ENCODE measurements at regions not wholly inside any gene's neighbourhood (a gene's known extent, or its start where the extent isn't known, plus 50 kb on each side); places are given as distances from the start of the nearest gene placed in this dataset.
"Not testable (repeated sequence)": the region's sequence is repeated elsewhere in the genome, so short reads cannot be mapped to it uniquely, and the experiment has no call there.

DNA sequence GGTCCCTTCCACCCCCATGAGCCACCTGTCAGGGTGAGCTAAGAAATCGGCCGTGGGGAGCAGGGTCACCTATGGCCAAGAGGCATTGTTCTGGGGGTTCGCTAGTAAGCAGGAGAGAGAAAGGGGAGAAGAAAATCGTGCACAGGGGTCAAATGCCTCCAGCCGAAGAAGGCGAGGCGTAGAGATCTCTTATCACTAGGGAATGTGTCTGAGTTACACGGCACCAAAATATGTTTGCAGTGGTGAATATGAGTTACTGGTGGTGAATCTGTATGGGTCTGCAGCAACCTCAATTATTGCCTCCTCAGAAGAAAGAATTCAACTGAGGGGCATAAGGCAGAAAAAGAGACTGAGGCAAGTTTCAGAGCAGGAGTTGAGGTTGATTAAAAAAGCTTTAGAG lies 54.2 kb upstream of the RABGAP1L start:
- no peak for DNase-seq (ENCODE audit: low read depth)
- Histone ChIP-seq H3K9ac (ENCODE audit: low read length) (no peak overlapping the region), H3K36me3 (ENCODE audit: control insufficient read depth, insufficient read depth, low read length, severe bottlenecking) (no peaks in the 10 kb centered on the region), H3K27me3 (replicated peaks; ENCODE audit: control insufficient read depth, insufficient read depth, low read length) (no peaks in the 10 kb centered on the region), H3K4me1 (ENCODE audit: control insufficient read depth, insufficient read depth, low read length) (no peaks in the 10 kb centered on the region), H3K9me3 (ENCODE audit: control insufficient read depth, low read length) (no peaks in the 10 kb centered on the region), H3K4me3 (ENCODE audit: low read length) (no peak overlapping the region)

- Histone ChIP-seq H3K4me1 (ENCODE audit: control insufficient read depth, insufficient read depth, low read length) (no peaks in the 10 kb centered on the region), H3K9ac (ENCODE audit: low read length) (no peak overlapping the region), H3K27me3 (replicated peaks; ENCODE audit: control insufficient read depth, insufficient read depth, low read length) (no peaks in the 10 kb centered on the region)
Measured at GRCh38 chr1:174103766-174104165, 55.6 kb upstream of the RABGAP1L start.

DNA sequence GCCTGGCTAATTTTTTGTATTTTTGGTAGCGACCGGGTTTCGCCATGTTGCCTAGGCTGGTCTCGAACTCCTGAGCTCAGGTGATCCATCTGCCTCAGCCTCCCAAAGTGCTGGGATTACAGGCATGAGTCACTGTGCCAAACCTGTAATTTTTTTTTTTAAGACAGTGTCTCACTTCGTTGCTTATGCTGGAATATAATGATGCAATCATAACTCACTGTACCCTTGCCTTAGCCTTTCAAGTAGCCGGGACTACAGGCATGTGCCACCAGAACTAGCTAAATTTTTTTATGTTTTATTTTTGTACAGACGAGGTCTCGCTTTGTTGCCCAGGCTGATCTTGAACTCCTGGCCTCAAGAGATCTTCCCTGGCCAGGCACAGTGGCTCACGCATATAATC lies 57.3 kb upstream of the RABGAP1L start:
- H3K4me3 ChIP-seq (ENCODE audit: low read length); H3K4me1 ChIP-seq (ENCODE audit: control insufficient read depth, insufficient read depth, low read length); H3K9ac ChIP-seq (ENCODE audit: low read length); H3K9me3 ChIP-seq (ENCODE audit: control insufficient read depth, low read length); H3K36me3 ChIP-seq (ENCODE audit: control insufficient read depth, insufficient read depth, low read length, severe bottlenecking); H3K27me3 ChIP-seq (replicated peaks; ENCODE audit: control insufficient read depth, insufficient read depth, low read length); DNase-seq (ENCODE audit: low read depth): not testable (repeated sequence)

More at GRCh38 chr1:174103766-174104165, 55.6 kb upstream of the RABGAP1L start:
- Histone ChIP-seq H3K9me3 (ENCODE audit: control insufficient read depth, low read length) (no peaks in the 10 kb centered on the region), H3K36me3 (ENCODE audit: control insufficient read depth, insufficient read depth, low read length, severe bottlenecking) (no peaks in the 10 kb centered on the region), H3K4me3 (ENCODE audit: low read length) (no peak overlapping the region)
- DNase-seq (ENCODE audit: low read depth) = no peak

DNA sequence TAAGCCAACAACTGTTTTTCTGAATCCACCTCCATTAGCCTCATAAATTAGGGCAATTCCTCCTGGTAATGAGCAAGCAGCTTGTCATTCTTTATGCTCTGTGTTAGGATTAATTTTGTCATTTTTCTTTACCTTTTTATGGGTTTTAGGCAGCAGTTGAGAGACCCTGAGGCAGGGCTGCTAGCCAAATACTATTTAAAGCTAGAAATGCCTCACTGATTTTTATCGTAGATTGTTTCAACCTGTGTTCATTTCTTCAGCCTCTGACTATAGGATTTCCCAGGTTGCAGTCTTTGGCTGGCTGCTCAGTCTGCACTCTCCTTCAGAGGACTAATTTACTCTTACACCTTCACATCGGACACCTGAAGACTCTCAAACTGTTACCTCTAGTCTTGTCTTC lies 61.9 kb upstream of the RABGAP1L start:
- H3K27me3 ChIP-seq (replicated peaks; ENCODE audit: control insufficient read depth, insufficient read depth, low read length) = peaks cover 5% of the 10 kb centered on the region
- no peaks in the 10 kb centered on the region for H3K36me3 ChIP-seq (ENCODE audit: control insufficient read depth, insufficient read depth, low read length, severe bottlenecking)
- H3K9me3 ChIP-seq (ENCODE audit: control insufficient read depth, low read length) = no peaks in the 10 kb centered on the region
- H3K9ac ChIP-seq (ENCODE audit: low read length) = no peak overlapping the region
- H3K4me1 ChIP-seq (ENCODE audit: control insufficient read depth, insufficient read depth, low read length) = no peaks in the 10 kb centered on the region
- DNase-seq (ENCODE audit: low read depth) = no peak
- H3K4me3 ChIP-seq (ENCODE audit: low read length) = no peak overlapping the region

DNA sequence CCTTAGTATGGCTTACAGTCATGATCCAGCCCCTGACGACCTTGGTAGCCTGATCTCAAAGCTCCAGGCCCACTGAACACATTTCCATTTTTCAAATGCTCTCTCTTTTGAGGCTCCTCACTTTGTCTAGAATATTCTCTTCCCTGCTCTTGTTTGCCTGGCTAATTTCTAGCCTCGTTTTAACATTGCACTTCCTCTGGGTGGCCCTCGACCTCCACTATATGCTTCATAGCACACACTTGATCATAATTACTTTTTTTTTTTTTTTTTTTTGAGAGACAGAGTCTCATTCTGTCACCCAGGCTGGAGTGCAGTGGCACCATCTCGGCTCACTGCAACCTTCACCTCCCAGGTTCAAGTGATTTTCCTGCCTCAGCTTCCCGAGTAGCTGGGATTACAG lies 65.5 kb upstream of the RABGAP1L start:
- DNase-seq (ENCODE audit: low read depth) = peak; percentile 26
- H3K4me1 ChIP-seq (ENCODE audit: control insufficient read depth, insufficient read depth, low read length); H3K9ac ChIP-seq (ENCODE audit: low read length); H3K27me3 ChIP-seq (replicated peaks; ENCODE audit: control insufficient read depth, insufficient read depth, low read length); H3K4me3 ChIP-seq (ENCODE audit: low read length); H3K9me3 ChIP-seq (ENCODE audit: control insufficient read depth, low read length); H3K36me3 ChIP-seq (ENCODE audit: control insufficient read depth, insufficient read depth, low read length, severe bottlenecking): not testable (repeated sequence)

DNA sequence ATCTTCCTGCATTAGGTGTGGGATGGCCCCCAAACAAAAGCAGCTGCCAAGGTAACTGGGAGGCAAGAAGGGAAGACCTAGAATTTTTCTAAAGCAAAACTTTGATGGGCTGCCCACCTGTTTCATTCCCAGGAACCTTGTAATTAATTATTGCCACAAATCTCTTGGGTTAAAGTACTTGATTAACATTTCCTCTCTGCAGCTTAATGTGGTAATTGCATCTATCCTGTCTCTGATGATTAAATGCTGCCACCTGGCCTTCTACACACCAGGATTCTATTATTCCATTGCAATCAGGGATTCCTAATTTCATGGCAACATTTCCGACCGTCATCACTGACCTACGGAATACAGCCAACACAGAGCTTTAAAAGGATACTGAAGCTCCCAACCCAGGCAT lies 68.3 kb upstream of the RC3H1 start:
- Histone ChIP-seq H3K4me3 (ENCODE audit: low read length) (no peak overlapping the region), H3K27me3 (replicated peaks; ENCODE audit: control insufficient read depth, insufficient read depth, low read length) (peaks cover 3% of the 10 kb centered on the region), H3K36me3 (ENCODE audit: control insufficient read depth, insufficient read depth, low read length, severe bottlenecking) (no peaks in the 10 kb centered on the region), H3K4me1 (ENCODE audit: control insufficient read depth, insufficient read depth, low read length) (no peaks in the 10 kb centered on the region), H3K9me3 (ENCODE audit: control insufficient read depth, low read length) (peaks cover 13% of the 10 kb centered on the region), H3K9ac (ENCODE audit: low read length) (no peak overlapping the region)
- DNase-seq (ENCODE audit: low read depth) = no peak

DNA sequence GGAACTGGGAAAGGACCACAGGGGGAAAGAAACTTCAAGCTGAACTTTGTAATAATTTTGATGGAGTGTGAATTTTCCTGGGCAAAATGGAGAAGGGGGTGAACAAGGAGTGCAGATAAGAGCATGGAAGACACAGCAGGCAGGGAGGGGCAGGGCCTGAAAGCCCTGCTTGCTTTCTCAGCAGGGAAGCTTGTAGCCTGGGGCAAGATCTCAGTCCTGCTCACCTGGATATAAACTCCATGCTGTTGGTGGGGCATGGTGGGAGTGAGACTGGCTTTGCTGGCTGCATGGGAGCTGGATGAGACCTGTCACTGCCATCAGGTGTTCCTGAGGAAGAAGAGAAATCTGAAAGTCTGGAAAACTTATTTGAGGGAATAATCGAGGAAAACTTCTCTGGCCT lies 58.7 kb upstream of the RC3H1 start:
- Histone ChIP-seq H3K9me3 (ENCODE audit: control insufficient read depth, low read length) (peaks cover 8% of the 10 kb centered on the region), H3K27me3 (replicated peaks; ENCODE audit: control insufficient read depth, insufficient read depth, low read length) (no peaks in the 10 kb centered on the region), H3K9ac (ENCODE audit: low read length) (no peak overlapping the region), H3K4me1 (ENCODE audit: control insufficient read depth, insufficient read depth, low read length) (peaks cover 7% of the 10 kb centered on the region), H3K4me3 (ENCODE audit: low read length) (no peak overlapping the region), H3K36me3 (ENCODE audit: control insufficient read depth, insufficient read depth, low read length, severe bottlenecking) (no peaks in the 10 kb centered on the region)
- DNase-seq (ENCODE audit: low read depth) = no peak

DNA sequence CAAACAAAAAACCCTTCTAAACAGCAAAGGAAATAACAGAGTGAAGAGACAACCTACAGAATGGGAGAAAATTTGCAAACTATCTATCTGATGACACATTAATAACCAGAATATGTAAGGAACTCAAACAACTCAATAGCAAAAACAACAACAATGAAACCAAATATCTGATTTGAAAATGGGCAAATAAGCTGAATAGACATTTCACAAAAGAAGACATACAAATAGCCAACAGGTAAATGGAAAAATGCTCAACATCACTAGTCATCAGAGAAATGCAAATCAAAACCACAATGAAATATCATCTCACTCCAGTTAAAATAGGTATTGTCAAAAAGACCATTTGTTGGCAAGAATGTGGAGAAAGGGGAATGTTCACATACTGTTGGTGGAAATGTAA lies 57.6 kb upstream of the RC3H1 start:
- Histone ChIP-seq H3K36me3 (ENCODE audit: control insufficient read depth, insufficient read depth, low read length, severe bottlenecking) (no peaks in the 10 kb centered on the region), H3K9me3 (ENCODE audit: control insufficient read depth, low read length) (peaks cover 8% of the 10 kb centered on the region), H3K4me1 (ENCODE audit: control insufficient read depth, insufficient read depth, low read length) (peaks cover 7% of the 10 kb centered on the region), H3K4me3 (ENCODE audit: low read length) (no peak overlapping the region), H3K9ac (ENCODE audit: low read length) (no peak overlapping the region), H3K27me3 (replicated peaks; ENCODE audit: control insufficient read depth, insufficient read depth, low read length) (no peaks in the 10 kb centered on the region)
- DNase-seq (ENCODE audit: low read depth) = no peak

GRCh38 chr1:174078916-174079315 lies 56.8 kb upstream of the RC3H1 start:
- not testable (repeated sequence) for H3K36me3 ChIP-seq (ENCODE audit: control insufficient read depth, insufficient read depth, low read length, severe bottlenecking); H3K27me3 ChIP-seq (replicated peaks; ENCODE audit: control insufficient read depth, insufficient read depth, low read length); H3K4me1 ChIP-seq (ENCODE audit: control insufficient read depth, insufficient read depth, low read length); DNase-seq (ENCODE audit: low read depth); H3K9ac ChIP-seq (ENCODE audit: low read length); H3K9me3 ChIP-seq (ENCODE audit: control insufficient read depth, low read length); H3K4me3 ChIP-seq (ENCODE audit: low read length)

DNA sequence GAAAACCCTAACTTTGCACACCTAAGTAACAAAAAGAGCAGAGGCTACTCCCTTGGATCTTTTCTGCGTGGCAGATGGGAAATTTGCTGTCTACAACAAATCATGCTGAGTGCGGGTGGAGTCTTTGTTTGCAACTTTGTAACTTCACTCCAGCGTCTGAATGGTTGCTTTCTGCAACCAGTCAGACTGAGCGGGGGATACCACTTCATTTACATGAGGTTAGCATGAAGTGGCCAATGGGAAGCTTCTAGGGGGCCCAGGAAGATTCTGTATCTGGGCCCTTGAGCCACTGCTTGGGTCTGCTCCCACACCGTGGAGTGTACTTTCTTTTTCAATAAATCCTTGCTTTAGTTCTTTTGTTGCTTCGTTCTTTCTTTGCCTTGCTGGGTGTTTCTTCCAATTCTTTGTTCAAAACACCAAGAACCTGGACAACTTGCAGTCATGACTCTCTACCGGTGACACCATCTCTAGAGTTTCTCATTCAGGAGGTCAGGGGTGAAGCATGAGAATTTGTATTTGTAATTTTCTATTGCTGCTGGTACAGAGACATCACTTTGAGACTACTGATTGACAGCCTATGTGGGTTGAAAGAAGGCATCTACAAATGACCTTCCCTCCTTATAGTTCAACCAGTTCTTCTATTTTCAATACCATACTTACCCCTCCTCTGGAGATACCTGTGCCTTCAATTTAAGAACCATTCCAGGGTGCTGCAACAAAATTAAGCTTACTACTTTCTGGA lies 55.8 kb upstream of the RC3H1 start:
- H3K9ac ChIP-seq (ENCODE audit: low read length) = no peak overlapping the region
- H3K27me3 ChIP-seq (replicated peaks; ENCODE audit: control insufficient read depth, insufficient read depth, low read length) = no peaks in the 10 kb centered on the region
- no peaks in the 10 kb centered on the region for H3K36me3 ChIP-seq (ENCODE audit: control insufficient read depth, insufficient read depth, low read length, severe bottlenecking)
- H3K9me3 ChIP-seq (ENCODE audit: control insufficient read depth, low read length) = peaks cover 8% of the 10 kb centered on the region
- H3K4me3 ChIP-seq (ENCODE audit: low read length) = peak overlapping the region; percentile 41
- peaks cover 7% of the 10 kb centered on the region for H3K4me1 ChIP-seq (ENCODE audit: control insufficient read depth, insufficient read depth, low read length)
- DNase-seq (ENCODE audit: low read depth) = no peak

- DNase-seq (ENCODE audit: low read depth) = peak; percentile 8
- no peaks in the 10 kb centered on the region for H3K9me3 ChIP-seq (ENCODE audit: control insufficient read depth, low read length)
- no peak overlapping the region for H3K4me3 ChIP-seq (ENCODE audit: low read length)
- H3K36me3 ChIP-seq (ENCODE audit: control insufficient read depth, insufficient read depth, low read length, severe bottlenecking) = no peaks in the 10 kb centered on the region
- H3K4me1 ChIP-seq (ENCODE audit: control insufficient read depth, insufficient read depth, low read length) = peaks cover 7% of the 10 kb centered on the region
- no peak overlapping the region for H3K9ac ChIP-seq (ENCODE audit: low read length)
- no peaks in the 10 kb centered on the region for H3K27me3 ChIP-seq (replicated peaks; ENCODE audit: control insufficient read depth, insufficient read depth, low read length)
Measured at GRCh38 chr1:174075245-174075692, 53.1 kb upstream of the RC3H1 start.

- Histone ChIP-seq H3K9me3 (ENCODE audit: control insufficient read depth, low read length) (no peaks in the 10 kb centered on the region), H3K27me3 (replicated peaks; ENCODE audit: control insufficient read depth, insufficient read depth, low read length) (no peaks in the 10 kb centered on the region), H3K36me3 (ENCODE audit: control insufficient read depth, insufficient read depth, low read length, severe bottlenecking) (no peaks in the 10 kb centered on the region), H3K9ac (ENCODE audit: low read length) (no peak overlapping the region), H3K4me1 (ENCODE audit: control insufficient read depth, insufficient read depth, low read length) (peaks cover 7% of the 10 kb centered on the region), H3K4me3 (ENCODE audit: low read length) (no peak overlapping the region)
- peak; percentile 58 for DNase-seq (ENCODE audit: low read depth)
Measured at GRCh38 chr1:174074757-174075156, 52.6 kb upstream of the RC3H1 start.
